ENCODE measurements at regions not wholly inside any gene's neighbourhood (a gene's known extent, or its start where the extent isn't known, plus 50 kb on each side); places are given as distances from the start of the nearest gene placed in this dataset.

GRCh38 chr15:66860844-66861243 is 158.8 kb downstream of the SMAD6 start (continued):
- no peak for TF ChIP-seq MGA (IDR thresholded peaks at IDR 0.05)
